ENCODE measurements at regions not wholly inside any gene's neighbourhood (a gene's known extent, or its start where the extent isn't known, plus 50 kb on each side); places are given as distances from the start of the nearest gene placed in this dataset.
"Not testable (repeated sequence)": the region's sequence is repeated elsewhere in the genome, so short reads cannot be mapped to it uniquely, and the experiment has no call there.

DNA sequence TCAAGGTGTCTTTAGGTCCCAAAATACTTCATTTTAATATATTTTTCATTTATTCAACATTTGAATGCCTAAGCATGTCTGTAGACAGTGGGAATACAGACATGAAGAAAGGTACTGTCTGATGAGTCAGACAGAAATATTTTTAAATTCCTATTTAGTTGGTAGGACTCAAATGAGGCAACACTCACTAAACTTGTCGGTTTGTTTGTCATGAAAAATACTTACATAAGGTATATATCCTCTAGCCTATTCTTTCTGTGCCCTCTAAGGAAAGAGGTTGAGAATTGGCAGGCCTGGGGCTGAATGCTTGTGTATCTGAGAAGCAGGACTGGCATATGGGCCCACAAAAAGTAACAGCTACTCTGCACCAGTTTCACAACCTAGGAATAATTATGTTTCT lies 423.6 kb upstream of the MDFIC2 start:
- no peak for DNase-seq

DNA sequence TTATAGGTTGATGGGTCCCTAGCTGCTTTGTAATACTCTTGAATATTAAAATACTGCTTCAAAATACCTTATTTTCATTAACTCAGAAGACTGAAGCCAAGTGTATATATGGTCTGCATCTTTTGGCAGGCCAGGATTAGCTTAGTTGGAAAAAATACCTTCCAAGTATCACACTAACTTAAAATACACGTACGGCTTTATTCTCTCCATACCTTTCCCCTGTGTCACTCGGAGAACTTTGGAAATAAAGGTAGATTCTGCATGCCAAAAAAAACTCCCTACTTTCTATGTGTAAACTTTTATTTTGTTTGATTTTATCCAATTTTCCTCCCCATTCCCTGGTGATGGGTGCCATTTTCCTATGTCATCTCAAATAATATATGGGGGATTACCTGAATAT lies 422.3 kb upstream of the MDFIC2 start:
- DNase-seq = no peak

DNA sequence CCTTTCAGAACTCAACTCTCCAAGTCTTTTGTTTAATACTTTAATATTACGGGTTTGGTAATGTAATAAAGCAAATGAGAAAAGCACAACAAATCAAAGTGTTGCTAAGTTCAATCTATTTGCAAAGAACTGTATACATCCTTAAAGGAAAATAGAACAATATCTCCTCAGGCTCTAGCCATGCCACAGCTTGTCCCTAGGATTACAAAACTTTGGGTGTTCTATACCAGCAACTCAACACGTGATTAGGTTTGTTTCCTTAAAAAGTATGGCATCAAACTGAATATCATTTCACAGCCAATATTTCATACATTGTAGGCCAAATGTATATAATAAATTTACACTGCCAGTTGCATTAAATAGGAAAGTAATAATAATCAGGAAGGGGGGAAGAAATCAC lies 418.6 kb upstream of the MDFIC2 start:
- no peak for DNase-seq

DNA sequence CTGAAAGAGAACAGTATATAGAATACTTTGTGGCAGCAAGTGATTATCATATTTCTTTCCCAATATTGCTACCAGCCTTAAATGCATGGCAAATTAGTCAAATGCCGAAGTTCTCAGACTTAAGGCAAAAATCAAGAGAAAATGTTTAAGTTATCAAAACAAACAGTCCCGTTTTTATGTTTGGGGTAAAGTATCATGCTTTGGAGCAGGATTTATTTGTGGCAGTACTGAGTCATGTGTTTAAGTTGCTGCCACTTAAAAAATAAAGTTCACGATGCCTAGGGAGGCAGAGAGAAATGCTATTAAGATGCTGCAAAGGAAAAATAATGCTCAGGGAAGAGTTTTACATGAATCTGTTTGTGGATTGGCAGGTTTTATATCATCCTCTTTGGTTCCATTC lies 417.4 kb upstream of the MDFIC2 start:
- no peak for DNase-seq

DNA sequence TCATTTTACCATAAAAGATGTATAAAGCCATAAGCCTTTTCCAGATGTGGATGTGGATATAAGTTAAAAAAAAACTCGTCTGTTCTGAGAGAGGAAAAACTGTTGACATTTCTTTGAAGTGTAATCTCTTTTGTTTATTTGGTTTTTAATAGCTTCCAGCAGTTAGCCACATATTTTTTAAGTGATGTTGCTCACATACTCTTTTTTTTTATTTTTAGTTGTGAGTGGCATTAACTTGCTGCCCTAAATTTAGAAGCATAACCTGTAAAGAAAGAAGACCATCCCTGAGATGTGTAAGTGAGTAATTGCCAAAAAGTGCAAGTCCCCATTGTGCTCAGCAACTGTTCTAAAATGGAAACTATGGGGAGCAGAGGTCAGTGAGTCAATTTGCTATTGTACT lies 415.9 kb upstream of the MDFIC2 start:
- no peak for DNase-seq

DNA sequence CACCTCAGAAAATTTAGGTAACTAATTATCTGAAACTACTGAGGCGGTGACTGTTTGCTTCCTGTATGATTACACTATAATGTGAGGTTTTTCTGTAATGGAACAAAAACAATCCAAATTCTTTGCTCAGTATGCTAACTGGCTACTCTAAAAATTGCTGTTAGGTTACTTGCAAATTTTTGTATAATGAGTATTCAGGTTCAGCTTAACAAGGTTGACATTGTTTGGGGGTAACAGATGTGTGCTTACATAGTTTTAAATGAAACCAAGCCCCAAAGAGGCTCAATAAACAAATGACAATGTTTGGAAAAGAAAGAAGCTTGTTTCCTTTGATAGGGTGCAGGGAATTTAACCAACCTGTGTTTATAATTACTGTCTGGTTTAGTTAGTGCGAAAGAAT lies 414.5 kb upstream of the MDFIC2 start:
- DNase-seq = no peak

DNA sequence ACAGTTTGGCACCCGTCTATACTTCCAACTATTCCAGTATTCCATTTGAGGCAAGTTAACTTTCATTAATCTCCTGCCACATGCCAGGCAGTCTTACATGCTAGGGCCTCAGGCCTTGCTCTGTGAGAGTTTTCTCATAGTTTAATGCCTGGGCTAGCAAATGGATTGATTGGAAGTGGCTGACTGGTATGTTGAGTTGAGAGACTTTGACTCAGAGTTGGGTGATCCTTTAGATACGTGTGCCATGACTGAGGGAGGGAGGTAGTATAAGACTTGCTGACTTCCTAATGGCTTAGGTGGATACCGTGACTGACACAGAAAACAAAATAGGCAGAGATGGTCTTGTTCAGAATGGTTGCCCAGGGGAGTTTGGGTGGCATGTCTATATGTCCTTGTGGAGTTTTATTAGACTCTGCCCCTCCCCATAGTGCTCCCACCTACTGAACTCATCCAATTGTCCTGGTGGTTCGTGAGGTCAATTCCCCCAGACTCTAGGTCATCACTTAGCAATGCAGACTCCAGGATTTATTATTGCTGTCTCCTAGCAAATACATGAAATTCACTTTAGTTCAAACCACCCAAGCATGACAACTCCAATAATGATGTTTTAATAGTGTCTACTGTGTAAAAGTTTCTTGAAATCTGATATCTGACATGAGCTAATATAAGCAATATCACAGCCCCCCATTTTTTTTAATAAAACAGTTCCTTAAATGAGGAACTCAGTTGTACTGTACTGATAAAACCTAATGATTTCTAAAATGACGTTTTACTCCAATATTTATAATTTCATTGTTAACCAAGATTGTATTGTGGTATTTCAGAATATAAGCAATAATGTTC lies 413.9 kb upstream of the MDFIC2 start:
- no peak for DNase-seq

DNA sequence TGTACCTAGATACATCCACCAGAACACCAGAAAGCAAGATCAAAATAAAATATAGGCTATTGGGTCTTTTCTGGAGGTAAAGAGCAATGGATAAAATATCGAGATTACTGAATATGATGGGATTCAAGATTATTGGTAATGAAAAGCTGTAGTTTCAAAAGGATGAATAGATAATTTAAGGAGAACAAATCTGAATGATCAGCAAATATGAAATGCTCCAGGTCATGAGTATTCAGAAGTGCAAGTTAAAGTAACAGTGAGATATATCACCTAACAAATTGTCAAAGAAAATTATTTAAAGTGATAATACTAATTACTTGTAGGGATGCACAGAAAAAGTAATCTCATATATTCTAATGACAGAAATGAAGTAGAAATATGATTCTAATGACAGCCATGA lies 409.6 kb upstream of the MDFIC2 start:
- DNase-seq = no peak

DNA sequence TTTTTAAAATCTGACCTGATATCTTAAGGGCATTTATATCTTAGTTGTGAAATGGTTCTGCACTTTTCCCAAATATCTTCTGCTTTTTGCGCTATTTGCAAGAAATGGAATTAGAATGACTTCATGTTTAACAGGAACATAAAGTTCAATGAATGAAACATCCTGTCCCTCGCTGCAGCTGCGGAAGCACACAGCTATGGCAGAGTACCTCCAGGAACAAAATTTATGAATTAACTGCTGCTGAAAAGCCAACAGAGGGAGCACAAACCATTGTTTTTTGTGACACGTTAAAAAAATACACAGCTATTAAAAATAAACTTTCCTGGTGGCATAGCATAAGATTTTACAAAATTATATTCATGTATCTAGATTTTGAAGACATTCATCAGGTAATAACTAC lies 404.4 kb upstream of the MDFIC2 start:
- DNase-seq = no peak

DNA sequence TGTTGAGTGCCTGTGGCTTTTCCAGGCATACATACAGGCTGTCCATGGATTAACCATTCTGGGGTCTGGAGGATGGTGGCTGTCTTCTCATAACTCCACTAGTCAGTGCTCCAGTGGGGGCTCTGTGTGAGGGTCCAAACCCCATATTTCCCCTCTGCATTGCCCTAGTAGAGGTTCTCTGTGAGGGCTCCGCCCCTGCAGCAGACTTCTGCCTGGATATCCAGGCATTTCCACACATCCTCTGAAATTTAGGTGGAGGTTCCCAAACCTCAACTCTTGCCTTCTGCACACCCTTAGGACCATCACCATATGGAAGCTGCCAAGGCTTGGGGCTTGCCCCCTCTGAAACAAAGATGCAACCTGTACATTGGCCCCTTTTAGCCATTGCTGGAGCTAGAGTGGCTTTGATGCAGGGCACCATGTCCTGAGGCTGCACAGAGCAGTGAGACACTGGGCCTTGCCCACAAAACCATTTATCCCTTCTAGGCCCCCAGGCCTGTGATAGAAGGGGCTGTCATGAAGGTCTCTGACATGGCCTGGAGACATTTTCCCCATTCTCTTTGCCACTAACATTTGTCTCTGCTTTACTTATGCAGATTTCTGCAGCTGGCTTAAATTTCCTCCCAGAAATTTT lies 400.1 kb upstream of the MDFIC2 start:
- no peak for DNase-seq

DNA sequence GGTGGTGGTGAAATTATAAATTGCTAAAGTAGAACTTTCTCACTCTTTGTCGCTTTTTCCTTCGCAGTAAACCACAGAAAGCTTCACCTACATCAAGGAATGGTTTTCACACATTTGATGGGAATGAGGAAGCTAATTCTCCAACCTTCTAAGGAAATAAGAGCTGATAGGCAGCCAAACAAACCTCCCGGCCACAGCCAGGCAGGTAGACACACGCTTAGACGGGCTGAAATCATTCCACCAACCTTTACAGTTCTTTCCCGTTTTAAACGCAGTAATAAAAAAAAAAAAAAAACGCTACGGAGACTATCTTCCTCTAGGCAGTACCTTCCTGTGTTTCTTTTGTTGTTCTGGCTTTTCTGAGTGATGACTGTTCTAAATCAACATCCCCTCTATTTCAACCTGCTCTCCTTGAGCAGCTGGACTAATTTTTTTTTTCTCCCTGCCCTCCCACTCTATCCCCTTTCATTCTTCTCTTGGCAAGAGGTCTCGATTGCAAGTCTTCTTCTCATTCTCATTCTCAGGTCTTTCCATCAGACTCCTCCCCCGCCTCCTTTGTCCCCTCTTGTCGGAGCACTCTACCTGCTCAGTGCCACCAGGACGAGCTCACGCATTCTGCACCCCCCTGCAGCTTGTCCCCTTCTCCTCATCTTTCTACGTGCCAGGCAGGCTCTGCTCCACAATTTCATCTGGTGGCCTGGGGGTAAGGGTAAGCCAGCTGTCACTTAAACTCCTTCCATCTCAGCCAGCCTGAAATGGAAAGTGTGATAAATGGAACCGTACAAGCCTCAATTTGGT lies 391.1 kb upstream of the MDFIC2 start:
- DNase-seq = no peak

DNA sequence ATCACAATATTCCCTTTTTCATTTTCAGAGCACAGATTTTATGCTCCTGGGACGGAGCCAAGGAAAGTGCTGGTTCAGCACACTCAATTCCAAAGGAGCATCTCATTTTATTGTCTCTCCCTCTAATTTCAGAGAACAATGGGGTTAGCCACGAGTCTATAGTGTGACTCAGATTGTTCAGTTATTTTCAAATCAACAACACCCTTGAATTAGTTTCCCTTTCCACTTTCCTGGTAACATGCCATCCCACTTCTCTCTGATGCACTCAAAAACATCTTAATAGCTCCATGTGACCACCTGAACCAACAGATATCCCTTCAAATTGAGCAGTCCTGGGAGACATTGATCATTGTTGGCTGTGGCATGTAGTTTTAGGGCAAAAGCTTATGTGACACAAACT lies 389.7 kb upstream of the MDFIC2 start:
- no peak for DNase-seq

DNA sequence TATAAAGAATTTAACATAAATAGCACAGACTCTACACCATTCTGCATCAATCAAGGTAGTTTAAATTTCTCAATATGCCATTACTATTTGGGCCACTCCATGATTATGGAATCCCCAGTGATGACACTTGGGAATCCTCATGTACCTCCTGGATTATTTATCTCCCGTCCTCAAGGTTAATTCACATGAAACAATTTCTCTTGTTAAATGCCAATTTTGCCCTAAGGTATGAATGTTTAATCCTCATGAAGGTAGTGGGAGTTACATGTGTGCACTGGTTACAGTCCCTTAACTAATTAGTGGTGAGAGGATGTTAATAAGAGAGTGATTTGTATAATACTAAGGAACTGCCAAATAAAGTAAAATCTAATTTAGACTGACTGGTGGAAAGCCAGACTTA lies 372.3 kb upstream of the MDFIC2 start:
- no peak for DNase-seq

DNA sequence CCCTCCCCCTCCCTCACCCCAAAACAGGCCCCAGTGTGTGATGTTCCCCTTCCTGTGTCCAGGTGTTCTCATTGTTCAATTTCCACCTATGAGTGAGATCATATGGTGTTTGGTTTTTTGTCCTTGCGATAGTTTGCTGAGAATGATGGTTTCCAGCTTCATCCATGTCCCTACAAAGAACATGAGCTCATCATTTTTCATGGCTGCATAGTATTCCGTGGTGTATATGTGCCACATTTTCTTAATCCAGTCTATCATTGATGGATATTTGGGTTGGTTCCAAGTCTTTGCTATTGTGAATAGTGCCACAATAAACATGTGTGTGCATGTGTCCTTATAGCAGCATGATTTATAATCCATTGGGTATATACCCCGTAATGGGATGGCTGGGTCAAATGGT lies 363.4 kb upstream of the MDFIC2 start:
- DNase-seq = not testable (repeated sequence)

DNA sequence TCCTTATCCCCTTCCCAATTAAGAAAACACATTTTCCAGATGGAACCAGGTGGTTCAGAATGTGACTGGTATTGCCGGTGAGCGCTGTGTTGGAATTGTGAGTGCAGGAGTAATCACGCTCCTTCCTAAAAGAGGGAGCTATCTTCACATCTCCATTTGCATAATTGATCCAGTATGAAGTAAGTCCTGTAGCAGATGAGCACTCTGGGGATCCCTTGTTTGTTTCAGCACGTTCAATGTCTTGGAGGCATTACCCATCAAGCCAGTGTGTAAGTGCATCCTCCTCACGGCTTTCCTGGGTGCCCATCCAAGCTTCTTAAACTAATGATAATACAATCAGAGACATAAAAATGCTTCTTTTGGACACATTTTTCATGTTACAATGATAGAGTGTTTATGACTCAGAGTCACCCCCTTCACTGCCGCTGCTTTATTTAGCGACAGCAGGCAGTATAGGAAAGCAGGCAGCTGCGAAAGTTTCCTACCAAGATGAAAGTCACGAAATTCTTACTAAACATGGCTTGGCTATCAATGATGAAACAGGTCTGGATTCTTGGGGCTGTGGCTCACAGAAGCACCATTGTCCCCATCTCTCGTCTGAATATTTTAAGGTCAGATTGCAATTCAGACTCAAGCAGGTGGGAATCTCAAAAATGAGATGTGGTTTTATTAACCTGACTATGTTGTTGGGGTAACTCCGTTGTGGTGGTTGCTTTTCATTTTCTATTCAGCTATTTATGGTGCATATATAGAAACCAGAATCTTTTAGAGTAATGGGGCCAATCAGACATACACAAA lies 346.3 kb upstream of the MDFIC2 start:
- no peak for DNase-seq

DNA sequence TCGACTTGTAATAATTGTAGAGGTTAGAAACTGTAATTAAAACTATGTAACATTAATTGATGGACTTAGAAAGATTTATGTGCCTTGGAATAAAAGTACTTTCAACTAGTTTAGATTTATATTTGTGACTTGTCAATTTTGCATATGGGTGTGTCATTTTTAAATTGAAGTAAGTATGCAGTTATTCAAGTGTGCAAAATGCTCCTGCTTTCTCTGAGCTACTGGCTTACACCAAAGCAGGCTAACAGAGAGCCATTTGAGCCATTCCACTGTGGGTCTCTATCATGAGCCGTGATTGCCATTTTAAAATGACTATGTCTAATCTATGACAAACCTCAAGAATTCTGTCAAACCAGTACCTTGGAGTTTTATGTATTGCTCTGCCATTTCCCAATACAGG lies 345.0 kb upstream of the MDFIC2 start:
- DNase-seq = no peak

DNA sequence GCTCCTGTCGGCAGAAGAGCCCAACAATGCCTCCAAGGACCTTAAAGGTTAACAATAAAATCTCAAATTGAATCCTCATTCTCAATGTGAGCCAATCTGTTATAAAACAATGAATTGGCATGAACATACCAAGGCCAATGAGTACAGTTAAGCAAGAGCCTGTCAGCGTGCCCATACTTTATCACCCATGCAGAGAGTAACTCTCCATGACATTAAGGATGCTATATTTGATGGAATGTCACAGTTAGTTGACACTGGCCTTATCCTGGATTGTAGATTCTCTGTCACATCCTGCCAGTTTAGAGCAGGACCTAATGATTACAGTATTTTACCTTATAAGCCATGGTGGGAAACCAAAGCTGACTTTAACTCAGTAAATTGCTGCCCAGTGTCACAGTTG lies 335.4 kb upstream of the MDFIC2 start:
- DNase-seq = no peak

DNA sequence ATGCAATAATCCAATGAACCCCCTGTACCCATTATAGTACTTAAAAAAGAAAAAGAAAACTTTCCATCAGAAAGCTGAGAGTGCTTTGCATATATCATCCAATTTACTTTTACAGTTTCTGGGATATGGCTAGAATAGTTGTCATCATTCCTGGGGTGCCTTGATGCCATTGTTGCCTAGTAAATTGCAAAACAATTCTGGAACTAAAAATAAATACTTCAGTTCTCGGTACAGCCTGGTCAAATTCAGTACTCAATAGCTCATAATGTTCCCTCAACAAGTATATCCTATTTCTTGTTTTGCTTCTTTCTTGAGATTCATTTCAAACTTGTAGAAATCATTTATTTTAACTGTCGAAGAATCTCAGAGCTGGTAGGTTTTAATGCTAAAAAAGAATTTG lies 334.7 kb upstream of the MDFIC2 start:
- no peak for DNase-seq

DNA sequence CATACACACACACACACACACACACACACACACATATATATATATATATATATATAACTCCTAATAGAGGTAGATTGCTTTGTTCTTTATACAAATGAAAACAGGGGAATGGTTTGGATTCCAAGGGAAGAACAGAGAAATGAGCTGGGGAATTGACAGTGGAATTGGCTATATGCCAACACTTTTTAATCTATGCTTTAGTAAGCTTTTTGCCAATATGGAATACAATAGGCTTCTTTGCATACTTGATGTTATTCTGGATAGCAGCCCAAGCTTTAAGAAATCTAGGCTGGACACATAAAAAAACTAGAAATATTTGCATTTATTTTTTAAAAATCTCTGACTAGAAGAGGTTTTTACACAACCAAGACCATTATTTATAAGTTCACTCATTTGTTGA lies 334.2 kb upstream of the MDFIC2 start:
- DNase-seq = no peak

DNA sequence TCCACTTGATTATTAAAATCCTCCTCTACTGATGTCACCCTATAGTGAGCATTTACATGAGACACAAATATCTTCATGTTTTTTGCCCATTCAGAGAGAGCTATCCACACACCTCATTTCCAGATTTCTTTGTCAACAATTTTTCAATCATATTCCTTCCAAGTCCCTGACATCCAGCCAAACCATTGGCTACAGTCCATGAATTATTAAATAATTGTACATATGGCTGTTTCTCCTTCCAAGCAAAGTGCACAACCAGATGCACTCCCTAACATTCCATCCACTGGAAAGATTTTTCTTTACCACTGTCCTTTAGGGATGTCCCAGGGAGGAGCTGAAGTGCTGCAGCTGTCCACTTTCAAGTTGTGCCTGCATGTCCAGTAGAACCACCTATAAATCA lies 328.0 kb upstream of the MDFIC2 start:
- no peak for DNase-seq

DNA sequence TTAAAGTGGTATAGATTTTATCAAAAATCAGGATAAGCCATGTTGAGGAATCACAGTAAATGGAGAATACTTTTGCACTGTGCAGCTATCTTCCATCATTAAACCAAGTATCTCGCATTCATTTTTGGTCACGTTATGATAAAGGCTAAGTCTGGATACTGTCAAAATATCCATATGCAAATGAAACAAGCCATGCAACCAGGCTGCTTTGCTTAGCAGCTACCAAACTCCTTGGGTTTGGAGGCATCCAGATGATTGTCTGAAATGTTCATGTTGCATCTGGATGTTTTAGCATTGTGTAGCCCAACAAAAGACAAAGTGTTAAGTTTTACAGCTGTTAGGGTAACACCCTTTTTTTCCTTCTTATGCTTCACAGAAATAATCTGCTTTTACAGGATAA lies 322.9 kb upstream of the MDFIC2 start:
- no peak for DNase-seq

DNA sequence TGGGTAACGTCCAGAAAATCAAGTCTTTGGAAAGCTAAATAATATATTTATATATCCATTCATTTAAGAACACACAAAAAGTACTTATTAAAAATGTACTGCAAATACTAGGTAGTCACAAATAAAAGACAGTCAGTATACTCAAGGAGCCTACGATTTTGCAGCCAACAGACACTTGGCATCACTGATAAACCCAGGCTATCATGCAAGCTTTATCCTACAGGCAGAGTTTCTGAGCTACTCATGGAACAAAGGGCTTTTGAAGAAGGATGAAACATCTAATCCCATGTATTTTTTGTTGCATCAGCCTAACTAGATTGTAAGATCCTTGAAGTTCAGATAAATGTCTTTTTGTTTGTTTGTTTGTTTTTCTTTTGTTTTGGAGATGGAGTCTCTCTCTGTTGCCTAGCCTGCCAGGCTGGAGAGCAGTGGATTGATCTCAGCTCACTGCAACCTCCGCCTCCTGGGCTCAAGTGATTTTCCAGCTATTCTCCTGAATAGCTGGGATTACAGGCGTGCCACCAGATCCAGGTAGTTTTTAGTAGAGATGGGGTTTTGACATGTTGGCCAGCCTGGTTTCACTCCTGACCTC lies 319.4 kb upstream of the MDFIC2 start:
- no peak for DNase-seq

DNA sequence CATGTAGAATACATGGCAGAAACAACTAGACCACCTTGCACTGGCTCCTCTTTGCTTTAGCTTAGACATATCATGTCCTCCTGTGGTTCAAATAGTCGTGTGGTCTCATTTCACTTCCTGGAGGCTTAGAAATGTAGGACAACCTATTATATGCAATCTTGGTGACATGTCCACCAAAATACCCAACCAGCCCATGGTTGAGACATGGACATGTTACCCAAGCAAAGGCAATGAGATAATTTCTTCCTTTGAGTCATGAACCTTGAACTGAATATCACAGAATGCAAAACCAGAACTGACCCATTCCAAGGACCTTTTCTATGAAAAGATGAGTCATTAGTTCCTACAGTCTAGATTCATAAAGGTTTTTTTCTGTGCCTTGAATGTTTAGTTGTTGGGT lies 309.0 kb upstream of the MDFIC2 start:
- no peak for DNase-seq
